ENCODE measurements at regions not wholly inside any gene's neighbourhood (a gene's known extent, or its start where the extent isn't known, plus 50 kb on each side); places are given as distances from the start of the nearest gene placed in this dataset.

GRCh38 chr2:6054161-6054671 lies 362.0 kb downstream of the SOX11 start:
- TF ChIP-seq EP300 (IDR thresholded peaks at IDR 0.05) (no peak), POLR2AphosphoS5 (IDR thresholded peaks at IDR 0.05) (no peak), POLR2A (IDR thresholded peaks at IDR 0.05) (no peak)
